Mononuclear cell (primary cell): ENCODE measurements at regions not wholly inside any gene's neighbourhood (a gene's known extent, or its start where the extent isn't known, plus 50 kb on each side); places are given as distances from the start of the nearest gene placed in this dataset.

ENCODE experiments used
- H3K27me3 ChIP-seq: 2 replicates; pipeline ENCODE4 v1.6.0; 2011; ENCODE audit warnings: low read length, control low read depth; ENCODE audit not compliant: insufficient read depth
- H3K4me1 ChIP-seq: 2 replicates; pipeline ENCODE4 v1.5.1; 2011; ENCODE audit warnings: mild to moderate bottlenecking, low read length, control low read depth; ENCODE audit not compliant: insufficient read depth
- H3K4me3 ChIP-seq: 2 replicates; pipeline ENCODE4 v1.5.1; 2011; ENCODE audit warnings: mild to moderate bottlenecking, low read length, moderate library complexity
- H3K9me3 ChIP-seq: 2 replicates; pipeline ENCODE4 v1.5.1; 2011; ENCODE audit warnings: low read depth, mild to moderate bottlenecking, control low read depth, low read length

DNA sequence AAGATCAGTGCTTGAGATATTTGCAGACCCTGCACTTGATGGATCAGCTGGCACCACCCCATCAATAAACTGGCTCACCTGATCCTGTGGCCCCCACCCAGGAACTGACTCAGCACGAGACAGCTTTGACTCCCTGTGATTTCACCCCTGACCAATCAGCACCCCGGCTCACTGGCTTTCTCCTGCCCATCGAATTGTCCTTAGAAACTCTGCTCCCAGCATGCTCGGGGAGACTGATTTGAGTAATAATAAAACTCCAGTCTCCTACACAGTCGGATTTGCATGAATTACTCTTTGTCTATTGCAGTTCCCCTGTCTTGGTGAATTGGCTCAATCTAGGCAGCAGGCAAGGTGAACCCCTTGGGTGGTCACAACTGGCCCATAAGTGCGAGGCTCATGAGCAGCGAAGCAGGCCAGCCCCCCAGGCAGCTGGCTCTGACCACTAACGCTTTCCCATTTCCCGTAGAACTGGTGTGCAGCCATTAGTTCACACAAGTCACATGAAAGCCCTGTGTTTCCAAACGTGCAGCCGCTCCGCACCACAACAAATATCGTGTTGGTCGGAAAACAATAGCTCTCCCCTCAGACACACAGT is 79.6 kb downstream of the RSPH3 start:
- no peaks in the 10 kb centered on the region for H3K27me3 ChIP-seq
- no peak overlapping the region for H3K4me3 ChIP-seq
- H3K9me3 ChIP-seq, result no peaks in the 10 kb centered on the region
- H3K4me1 ChIP-seq, result peaks cover 8% of the 10 kb centered on the region

DNA sequence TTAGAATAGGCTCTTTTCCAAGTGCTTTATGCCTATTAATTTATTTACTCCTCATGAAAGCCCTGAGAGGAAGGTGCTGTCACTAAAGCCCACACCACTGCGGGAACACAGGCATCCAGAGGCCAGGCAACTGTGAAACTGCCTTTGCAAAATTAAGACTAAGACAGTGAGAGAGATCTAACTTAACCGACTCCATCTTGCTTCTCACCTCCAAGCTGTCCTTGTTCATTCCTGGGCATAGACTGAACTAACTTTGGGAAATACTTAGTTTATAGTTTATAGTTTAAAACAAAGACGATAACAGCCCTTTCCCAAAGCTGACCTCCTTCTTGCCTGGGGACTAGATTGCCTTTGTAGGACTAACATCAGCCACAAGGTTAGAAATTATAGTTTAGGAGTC is 80.1 kb downstream of the RSPH3 start:
- Histone ChIP-seq H3K27me3 (no peaks in the 10 kb centered on the region), H3K9me3 (no peaks in the 10 kb centered on the region), H3K4me3 (no peak overlapping the region), H3K4me1 (peaks cover 8% of the 10 kb centered on the region)

DNA sequence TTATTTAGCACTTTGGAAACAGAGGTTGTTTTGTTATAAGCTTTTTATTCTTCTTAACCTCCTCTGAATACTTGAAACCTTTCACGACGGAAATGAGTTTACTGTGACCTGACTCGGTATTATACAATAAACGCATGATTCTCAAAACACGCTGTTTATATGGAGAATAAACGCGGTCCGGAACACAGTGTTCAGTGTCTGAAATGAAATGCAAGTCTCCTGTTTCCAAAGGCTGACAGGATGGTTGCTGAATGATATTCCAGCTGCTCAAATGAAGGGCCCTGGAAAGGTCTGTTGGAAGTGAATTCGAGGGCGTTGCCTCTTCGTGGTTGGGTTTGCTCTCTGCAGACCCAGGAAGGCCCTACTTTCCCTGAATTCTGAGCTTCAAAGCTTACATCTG is 83.4 kb downstream of the RSPH3 start:
- Histone ChIP-seq H3K27me3 (no peaks in the 10 kb centered on the region), H3K4me3 (no peak overlapping the region), H3K9me3 (no peaks in the 10 kb centered on the region), H3K4me1 (peaks cover 19% of the 10 kb centered on the region)

DNA sequence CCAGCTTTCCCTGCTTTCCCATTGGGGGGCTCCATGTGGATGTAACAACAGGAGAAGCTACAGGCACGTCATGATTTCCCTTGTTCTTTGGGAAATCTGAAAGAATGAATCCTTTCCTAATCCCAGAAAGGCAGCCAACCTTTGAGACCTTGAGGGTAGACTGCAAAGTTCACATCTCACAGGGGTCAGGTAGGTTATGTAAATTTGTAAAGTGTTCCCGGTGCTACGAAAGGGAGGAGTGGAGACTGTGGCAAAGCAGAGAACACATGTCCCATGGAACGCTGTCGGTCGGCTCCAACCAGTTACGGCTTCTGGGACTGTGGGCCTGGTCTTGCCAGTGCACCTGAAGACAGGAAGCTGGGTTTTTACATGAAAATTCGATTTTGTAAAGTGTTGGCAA is 85.1 kb downstream of the RSPH3 start:
- Histone ChIP-seq H3K9me3 (no peaks in the 10 kb centered on the region), H3K4me1 (peaks cover 34% of the 10 kb centered on the region), H3K4me3 (no peak overlapping the region), H3K27me3 (no peaks in the 10 kb centered on the region)

DNA sequence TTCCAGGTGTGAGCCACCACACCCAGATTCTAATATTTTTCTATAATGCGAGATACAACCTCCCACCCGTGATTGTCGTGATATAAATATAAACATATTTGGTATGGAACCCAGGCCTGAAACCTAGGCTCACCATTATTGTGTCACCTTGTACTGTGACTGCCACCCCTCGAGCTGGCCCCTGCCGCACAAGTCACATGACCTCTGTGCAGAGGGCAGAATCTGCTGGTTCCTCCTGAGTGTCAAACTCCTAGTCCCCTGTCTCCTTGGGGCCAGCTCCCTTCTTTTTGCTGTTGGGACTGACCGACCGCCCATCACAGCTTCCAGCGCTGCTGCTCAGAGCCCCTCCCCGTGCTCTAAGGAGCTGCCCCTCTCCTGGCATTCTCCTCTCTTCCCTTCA is 86.4 kb downstream of the RSPH3 start:
- no peaks in the 10 kb centered on the region for H3K27me3 ChIP-seq
- peaks cover 38% of the 10 kb centered on the region for H3K4me1 ChIP-seq
- H3K4me3 ChIP-seq, result no peak overlapping the region
- H3K9me3 ChIP-seq, result no peaks in the 10 kb centered on the region

DNA sequence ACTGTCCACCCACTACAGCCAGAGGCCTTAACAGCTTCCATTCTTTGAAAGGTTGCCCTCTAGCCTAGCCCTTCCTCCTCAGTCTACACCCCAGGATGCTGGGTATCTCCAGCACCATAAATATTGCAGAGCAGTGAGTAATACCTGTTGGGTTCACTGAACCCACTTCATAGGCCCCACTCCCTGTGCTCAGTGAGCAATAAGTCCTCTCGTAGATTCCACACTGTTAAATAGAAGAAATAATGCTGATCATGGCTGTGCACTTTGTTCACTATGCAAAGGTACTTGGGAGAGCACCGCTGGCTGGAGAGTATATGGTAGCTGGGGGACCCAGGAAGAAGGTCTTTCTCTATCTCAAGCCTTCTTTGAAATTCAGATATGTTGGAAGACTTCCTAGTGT is 87.3 kb downstream of the RSPH3 start:
- H3K27me3 ChIP-seq, result no peaks in the 10 kb centered on the region
- H3K9me3 ChIP-seq, result no peaks in the 10 kb centered on the region
- H3K4me1 ChIP-seq, result peaks cover 35% of the 10 kb centered on the region

DNA sequence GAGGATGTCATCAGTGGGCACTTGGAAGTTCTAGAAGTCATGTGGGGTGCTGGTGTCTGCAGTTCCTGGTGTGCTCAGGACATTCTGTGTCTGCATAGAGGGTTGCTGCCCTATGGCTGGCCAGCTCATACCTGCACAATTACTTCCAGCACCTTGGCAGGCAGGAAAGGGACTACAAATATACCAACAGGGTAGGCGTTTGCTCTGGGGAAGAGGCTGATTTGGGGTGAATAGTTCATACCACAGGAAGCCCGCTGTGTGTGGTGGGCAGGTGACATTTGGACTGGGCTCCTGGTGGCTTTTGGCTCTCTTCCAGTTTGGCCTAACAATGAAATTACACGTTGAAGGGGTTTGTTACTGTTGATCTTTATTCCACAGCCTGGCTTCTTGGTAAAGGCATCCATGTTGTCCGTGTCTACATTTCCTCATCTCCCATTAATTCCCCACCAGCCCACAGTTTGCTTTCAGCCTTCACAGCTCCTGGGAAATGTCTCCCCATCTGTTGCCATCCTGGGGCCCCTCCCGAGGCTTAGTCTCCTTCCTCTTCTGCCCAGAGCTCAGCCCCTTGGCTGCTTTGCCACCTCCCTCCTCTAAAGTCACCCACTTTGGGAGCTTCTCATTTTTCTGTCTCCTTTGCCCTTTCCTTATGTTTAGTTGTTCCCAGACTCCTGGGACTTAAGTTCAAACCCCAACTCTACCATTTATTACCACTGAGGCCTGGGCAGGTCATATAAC is 88.1 kb downstream of the RSPH3 start:
- Histone ChIP-seq H3K27me3 (no peaks in the 10 kb centered on the region), H3K9me3 (no peaks in the 10 kb centered on the region), H3K4me3 (no peak overlapping the region), H3K4me1 (peaks cover 30% of the 10 kb centered on the region)

More for the DNA sequence above, 87.3 kb downstream of the RSPH3 start:
- H3K4me3 ChIP-seq, result no peak overlapping the region

DNA sequence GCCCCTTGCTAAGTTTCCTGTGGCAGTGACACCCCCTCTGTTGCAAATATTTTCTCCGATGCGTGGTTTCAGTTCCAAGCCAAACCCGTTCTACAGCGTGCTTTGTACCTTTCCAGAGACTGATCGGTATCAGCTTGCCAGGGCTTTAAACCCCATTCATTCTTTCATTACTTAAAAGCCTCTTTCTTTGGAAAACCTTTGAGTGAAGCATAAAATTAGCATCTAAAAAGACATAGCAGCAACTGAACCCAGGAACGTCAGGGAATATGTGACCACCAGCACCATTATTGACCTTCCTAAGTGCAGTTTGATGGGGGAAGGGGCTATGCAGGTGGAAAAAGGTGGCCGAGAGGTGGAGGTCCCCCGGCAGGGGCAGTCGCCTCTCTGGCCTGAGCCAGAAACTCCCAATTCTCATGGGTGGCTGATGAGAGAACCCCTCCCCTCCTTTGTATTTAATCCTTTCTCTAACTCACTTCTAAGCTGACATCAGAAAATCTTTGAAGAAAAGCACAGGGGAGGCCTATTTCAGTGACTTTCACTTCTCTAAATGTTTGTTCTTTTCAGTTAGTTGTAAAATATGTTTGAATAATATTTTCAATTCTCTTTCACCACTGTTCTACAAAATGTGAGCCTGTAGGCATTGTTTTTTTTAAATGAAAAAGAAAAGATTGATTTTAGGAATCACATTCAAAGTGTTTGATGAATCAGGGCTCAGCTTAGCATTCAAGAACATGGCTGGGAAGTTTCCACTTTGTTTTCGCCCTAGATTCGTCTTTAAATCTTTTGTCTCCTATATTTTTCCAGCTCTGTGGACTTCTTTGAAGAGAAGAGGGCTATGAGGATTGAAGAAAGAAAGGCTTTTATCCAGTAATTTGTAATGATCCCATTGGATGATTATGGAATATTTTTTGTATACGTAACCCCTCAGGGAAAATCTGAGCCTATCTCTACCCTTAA is 89.2 kb downstream of the RSPH3 start:
- H3K4me3 ChIP-seq, result no peak overlapping the region
- H3K4me1 ChIP-seq, result peaks cover 30% of the 10 kb centered on the region
- no peaks in the 10 kb centered on the region for H3K27me3 ChIP-seq
- H3K9me3 ChIP-seq, result peaks cover 8% of the 10 kb centered on the region

DNA sequence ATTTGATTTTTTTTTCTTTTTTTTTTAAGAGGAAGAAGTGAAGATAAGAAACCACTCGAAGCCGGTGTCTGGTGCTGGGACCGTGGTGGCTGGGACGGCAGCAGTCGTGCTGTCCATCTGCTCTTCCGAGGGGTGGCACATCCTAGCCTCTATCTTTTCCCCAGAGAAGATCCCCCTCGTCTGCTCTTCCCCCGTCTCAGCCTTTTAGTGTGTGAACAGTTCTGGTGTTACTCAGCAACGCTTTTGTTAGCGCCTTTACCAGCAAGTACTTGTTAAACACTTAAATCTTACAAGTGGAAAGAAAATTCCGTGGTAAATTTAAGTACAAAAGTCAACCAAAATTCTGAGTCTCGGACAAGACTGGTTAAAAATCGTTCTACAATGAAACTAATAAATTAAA is 90.1 kb downstream of the RSPH3 start:
- Histone ChIP-seq H3K9me3 (peaks cover 16% of the 10 kb centered on the region), H3K4me3 (no peak overlapping the region), H3K27me3 (no peaks in the 10 kb centered on the region), H3K4me1 (peaks cover 30% of the 10 kb centered on the region)

DNA sequence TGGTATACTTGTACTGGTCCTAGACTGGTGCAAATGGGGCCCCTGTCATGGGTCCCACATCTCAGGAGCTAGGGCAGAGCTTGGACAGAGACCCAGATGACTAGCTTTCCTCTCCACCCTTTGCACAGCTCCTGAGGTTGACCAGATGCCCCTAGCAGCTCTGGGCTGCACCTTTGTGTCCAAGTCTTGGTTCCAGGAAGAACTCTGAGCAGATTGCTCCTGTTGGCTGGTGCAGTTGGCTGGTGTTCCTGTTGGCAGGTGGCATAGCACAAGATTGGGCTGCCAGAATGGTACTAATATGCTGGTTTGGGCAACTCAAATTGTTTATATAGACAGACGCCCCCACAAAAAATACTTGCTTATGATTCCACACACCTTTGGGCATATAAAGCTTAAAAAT is 89.4 kb upstream of the EZR start:
- Histone ChIP-seq H3K4me1 (peaks cover 30% of the 10 kb centered on the region), H3K9me3 (peaks cover 25% of the 10 kb centered on the region), H3K27me3 (no peaks in the 10 kb centered on the region), H3K4me3 (no peak overlapping the region)

DNA sequence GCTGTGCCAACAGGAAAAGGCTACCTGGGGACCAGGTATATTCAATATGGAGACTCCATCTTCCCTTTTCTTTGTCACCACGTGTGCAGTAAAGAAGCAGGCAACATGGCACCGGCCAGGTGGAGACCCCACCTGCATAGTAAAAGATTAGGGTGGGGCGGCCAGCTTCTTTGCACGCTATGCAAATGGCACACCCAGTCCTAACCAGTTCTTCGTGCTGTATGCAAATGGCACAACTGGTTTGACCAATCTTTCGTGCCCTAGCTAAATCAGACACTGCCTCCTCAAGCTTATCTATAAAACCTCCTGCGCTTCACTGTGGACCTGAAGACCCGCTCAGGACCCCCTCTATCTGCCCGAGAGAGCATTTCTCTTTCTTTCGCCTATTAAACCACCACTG is 88.8 kb upstream of the EZR start:
- Histone ChIP-seq H3K4me1 (peaks cover 30% of the 10 kb centered on the region), H3K27me3 (no peaks in the 10 kb centered on the region), H3K9me3 (peaks cover 25% of the 10 kb centered on the region), H3K4me3 (no peak overlapping the region)

DNA sequence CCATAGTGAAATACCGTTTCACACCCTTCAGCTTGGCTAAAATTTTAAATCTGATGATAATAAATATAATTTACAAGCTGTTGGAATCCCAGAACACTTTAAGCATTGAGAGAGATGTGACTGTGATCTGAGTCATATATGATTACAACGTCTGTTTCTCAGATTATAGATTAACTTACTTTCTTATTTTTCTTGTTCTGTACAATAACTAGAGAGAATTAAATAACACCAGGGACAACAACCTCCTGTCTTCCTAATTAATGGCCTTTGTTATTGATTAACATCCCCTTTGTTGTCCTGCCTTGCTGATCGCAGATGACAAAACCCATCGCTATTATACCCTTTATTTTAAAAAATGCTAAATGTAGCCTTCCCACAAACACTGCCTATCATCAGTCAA is 87.8 kb upstream of the EZR start:
- no peak overlapping the region for H3K4me3 ChIP-seq
- H3K9me3 ChIP-seq, result peaks cover 25% of the 10 kb centered on the region
- H3K4me1 ChIP-seq, result peaks cover 22% of the 10 kb centered on the region

DNA sequence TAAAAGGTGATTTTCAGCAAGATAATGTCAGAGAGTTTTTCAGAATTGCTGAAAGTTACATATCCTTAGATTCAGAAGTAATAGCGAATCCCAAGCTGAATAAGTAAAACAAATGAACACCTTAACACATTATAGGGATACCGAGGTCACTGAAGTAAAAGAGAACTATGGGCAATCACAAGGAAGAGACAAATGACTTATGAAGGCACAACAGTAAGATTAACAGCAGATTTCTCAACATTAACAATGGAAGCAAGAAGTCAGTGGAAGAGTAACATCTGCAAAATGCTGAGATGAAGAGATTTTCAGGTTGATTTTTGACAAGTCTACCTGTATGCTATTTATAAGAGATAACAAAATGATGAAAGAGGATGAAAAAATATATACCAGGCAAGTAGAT is 86.1 kb upstream of the EZR start:
- Histone ChIP-seq H3K9me3 (peaks cover 25% of the 10 kb centered on the region), H3K27me3 (no peaks in the 10 kb centered on the region), H3K4me1 (peaks cover 5% of the 10 kb centered on the region), H3K4me3 (no peak overlapping the region)

More for the DNA sequence above, 87.8 kb upstream of the EZR start:
- no peaks in the 10 kb centered on the region for H3K27me3 ChIP-seq

DNA sequence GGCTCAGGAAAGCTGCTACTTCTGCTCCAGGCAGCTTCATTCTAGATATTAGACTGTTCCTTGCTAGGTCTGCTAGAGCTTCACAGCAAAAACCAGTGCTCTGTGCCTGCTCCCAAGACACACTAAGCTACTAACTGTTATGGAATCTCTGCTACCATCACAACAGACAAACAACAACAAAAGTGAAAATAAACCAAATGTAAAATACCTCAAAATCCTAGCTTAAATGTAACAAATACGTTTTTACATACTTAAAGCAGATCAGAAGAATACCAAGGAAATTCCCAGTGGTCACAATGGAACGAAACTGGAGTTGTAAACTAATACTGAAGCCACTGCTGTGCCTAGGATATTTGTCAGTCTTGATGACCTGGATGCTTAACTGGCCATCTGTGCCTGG is 84.6 kb upstream of the EZR start:
- Histone ChIP-seq H3K4me3 (no peak overlapping the region), H3K9me3 (peaks cover 25% of the 10 kb centered on the region), H3K4me1 (no peaks in the 10 kb centered on the region), H3K27me3 (no peaks in the 10 kb centered on the region)

DNA sequence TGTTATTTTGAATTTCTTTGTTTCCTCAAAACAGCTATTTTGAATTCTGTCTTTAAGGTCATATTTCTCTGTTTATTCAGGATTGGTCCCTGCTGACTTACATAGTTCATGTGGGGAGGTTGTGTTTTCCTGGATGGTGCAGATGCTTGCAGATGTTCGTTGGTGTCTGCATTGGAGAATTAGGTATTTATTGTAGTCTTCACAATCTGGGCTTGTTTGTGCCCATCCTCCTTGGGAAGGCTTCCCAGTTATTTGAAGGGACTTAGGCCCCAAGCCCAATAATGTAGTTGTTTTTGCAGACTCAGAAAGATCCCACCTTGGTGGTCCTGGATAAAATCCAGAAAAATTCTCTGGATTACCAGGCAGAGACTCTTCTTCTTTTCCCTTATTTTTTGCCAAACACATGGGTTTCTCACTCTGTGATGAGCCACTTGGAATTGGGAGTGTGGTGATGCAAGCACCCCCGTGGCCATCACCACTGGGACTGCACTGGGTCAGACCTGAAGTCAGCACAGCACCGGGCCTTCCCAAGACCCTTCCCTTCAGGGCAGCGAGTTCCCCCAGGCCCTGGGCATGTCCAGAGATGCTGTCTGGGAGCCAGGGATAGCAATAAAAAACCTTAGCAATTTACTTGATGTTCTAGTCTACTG is 81.6 kb upstream of the EZR start:
- H3K4me1 ChIP-seq, result no peaks in the 10 kb centered on the region
- H3K4me3 ChIP-seq, result no peak overlapping the region
- H3K27me3 ChIP-seq, result no peaks in the 10 kb centered on the region
- peaks cover 18% of the 10 kb centered on the region for H3K9me3 ChIP-seq
